ENCODE measurements at regions not wholly inside any gene's neighbourhood (a gene's known extent, or its start where the extent isn't known, plus 50 kb on each side); places are given as distances from the start of the nearest gene placed in this dataset.
"Not testable (repeated sequence)": the region's sequence is repeated elsewhere in the genome, so short reads cannot be mapped to it uniquely, and the experiment has no call there.

DNA sequence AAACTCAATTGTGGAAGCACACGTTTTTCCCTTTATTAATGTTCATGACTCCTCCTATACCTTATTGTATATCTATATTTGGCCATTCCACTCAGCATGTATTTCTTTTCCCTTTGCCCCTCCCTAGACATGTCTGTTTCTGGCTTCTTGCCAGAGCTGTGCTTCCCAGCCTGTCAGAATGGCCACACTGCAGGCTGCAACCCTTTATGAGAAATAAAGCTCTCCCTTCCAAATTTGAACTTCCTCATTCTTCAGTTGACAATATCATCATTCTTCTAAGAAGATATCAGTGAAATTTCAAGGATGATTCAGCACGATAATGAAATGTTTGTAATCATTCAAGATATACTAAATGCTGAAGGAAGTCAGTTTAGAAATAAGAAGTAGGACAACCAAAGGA is 107.6 kb upstream of the PRSS3 start:
- Histone ChIP-seq H3K4me3 (ENCODE audit: low read depth in 1 of 2, low read length in 2 of 2) (no peak overlapping the region), H3K36me3 (ENCODE audit: control insufficient read depth in 1 of 2, insufficient read depth in 2 of 2, low read length in 2 of 2) (no peaks in the 10 kb centered on the region), H3K9me3 (ENCODE audit: control insufficient read depth in 1 of 2, low read length in 2 of 2) (no peaks in the 10 kb centered on the region), H3K27ac (ENCODE audit: low read depth, low read length) (no peak overlapping the region), H3K9ac (ENCODE audit: low read depth in 1 of 2, low read length in 2 of 2) (no peak overlapping the region), H3K4me1 (ENCODE audit: control insufficient read depth in 1 of 2, insufficient read depth in 2 of 2, low read length in 2 of 2) (no peaks in the 10 kb centered on the region), H3K27me3 (ENCODE audit: control insufficient read depth in 1 of 2, insufficient read depth in 2 of 2, low read length in 2 of 2) (no peaks in the 10 kb centered on the region)

DNA sequence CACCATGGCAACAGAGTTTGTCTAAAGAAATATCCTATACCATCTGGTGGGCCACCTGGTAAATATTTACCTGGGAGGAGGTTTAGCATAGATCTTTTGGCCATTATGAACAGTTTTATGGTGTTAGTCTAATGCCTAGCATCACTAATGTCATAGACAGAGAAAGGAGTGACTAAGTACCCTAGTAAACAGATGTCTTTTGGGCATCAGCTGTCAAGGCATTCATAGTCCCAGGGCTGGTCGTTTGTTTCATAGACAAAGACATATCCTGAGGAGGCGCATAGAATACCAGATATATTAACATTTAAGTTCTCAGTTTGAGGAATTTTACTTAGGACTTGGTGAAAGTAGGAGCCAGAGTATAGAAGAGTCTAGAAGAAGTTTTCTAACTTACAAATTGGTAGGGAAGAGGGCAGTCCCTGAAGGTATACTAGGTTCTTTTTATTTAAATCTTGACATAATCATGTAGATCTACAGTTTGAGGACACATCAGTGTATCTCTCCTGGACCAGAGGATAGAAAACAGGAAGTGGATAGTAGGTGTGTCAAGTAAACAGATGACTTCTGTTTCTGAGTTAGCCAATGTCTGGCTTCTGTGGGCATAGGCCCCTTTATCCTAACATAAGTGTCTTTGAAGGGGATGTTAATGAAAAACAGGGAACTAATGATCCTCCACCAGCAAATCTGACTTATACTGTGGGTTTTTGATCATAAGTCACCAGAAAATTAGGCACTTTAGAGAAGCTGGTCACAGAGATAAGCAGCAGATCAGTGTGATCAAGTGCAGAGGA is 105.0 kb upstream of the PRSS3 start:
- Histone ChIP-seq H3K4me1 (ENCODE audit: control insufficient read depth in 1 of 2, insufficient read depth in 2 of 2, low read length in 2 of 2) (no peaks in the 10 kb centered on the region), H3K27ac (ENCODE audit: low read depth, low read length) (no peak overlapping the region), H3K9me3 (ENCODE audit: control insufficient read depth in 1 of 2, low read length in 2 of 2) (no peaks in the 10 kb centered on the region), H3K36me3 (ENCODE audit: control insufficient read depth in 1 of 2, insufficient read depth in 2 of 2, low read length in 2 of 2) (no peaks in the 10 kb centered on the region), H3K9ac (ENCODE audit: low read depth in 1 of 2, low read length in 2 of 2) (no peak overlapping the region), H3K4me3 (ENCODE audit: low read depth in 1 of 2, low read length in 2 of 2) (no peak overlapping the region), H3K27me3 (ENCODE audit: control insufficient read depth in 1 of 2, insufficient read depth in 2 of 2, low read length in 2 of 2) (no peaks in the 10 kb centered on the region)

GRCh38 chr9:33695299-33695698 is 100.1 kb upstream of the PRSS3 start:
- H3K4me3 ChIP-seq (ENCODE audit: low read depth in 1 of 2, low read length in 2 of 2) = no peak overlapping the region
- H3K27ac ChIP-seq (ENCODE audit: low read depth, low read length) = no peak overlapping the region
- no peaks in the 10 kb centered on the region for H3K36me3 ChIP-seq (ENCODE audit: control insufficient read depth in 1 of 2, insufficient read depth in 2 of 2, low read length in 2 of 2)
- peaks cover 0 to 4% of the 10 kb centered on the region in 2 donors for H3K27me3 ChIP-seq (ENCODE audit: control insufficient read depth in 1 of 2, insufficient read depth in 2 of 2, low read length in 2 of 2)
- H3K4me1 ChIP-seq (ENCODE audit: control insufficient read depth in 1 of 2, insufficient read depth in 2 of 2, low read length in 2 of 2) = no peaks in the 10 kb centered on the region
- H3K9ac ChIP-seq (ENCODE audit: low read depth in 1 of 2, low read length in 2 of 2) = no peak overlapping the region
- H3K9me3 ChIP-seq (ENCODE audit: control insufficient read depth in 1 of 2, low read length in 2 of 2) = no peaks in the 10 kb centered on the region

- H3K27ac ChIP-seq (ENCODE audit: low read depth, low read length) = no peak overlapping the region
- peaks cover 0 to 4% of the 10 kb centered on the region in 2 donors for H3K27me3 ChIP-seq (ENCODE audit: control insufficient read depth in 1 of 2, insufficient read depth in 2 of 2, low read length in 2 of 2)
- no peaks in the 10 kb centered on the region for H3K4me1 ChIP-seq (ENCODE audit: control insufficient read depth in 1 of 2, insufficient read depth in 2 of 2, low read length in 2 of 2)
These were observed 99.5 kb upstream of the PRSS3 start for GRCh38 chr9:33695856-33696255.

DNA sequence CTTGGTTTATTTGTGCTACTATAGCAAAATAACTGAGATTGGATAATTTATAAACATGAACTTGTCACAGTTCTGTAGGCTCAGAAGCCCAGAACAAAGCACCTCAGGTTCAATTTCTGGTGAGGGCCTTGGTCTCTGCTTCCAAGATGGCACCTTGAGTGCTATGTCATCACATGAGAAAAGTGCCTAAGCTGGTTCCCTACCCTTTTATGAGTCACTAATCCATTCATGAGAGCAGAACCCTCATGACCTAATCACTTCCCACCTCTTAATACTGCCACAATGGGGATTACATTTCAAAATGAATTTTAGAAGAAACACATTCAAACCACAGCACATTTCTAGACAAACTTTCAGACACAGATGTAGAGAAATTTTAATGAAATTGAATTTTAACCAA is 98.2 kb upstream of the PRSS3 start:
- Histone ChIP-seq H3K36me3 (ENCODE audit: control insufficient read depth in 1 of 2, insufficient read depth in 2 of 2, low read length in 2 of 2) (no peaks in the 10 kb centered on the region), H3K27ac (ENCODE audit: low read depth, low read length) (no peak overlapping the region), H3K4me1 (ENCODE audit: control insufficient read depth in 1 of 2, insufficient read depth in 2 of 2, low read length in 2 of 2) (no peaks in the 10 kb centered on the region), H3K9ac (ENCODE audit: low read depth in 1 of 2, low read length in 2 of 2) (no peak overlapping the region), H3K27me3 (ENCODE audit: control insufficient read depth in 1 of 2, insufficient read depth in 2 of 2, low read length in 2 of 2) (peaks cover 0 to 4% of the 10 kb centered on the region in 2 donors), H3K4me3 (ENCODE audit: low read depth in 1 of 2, low read length in 2 of 2) (no peak overlapping the region), H3K9me3 (ENCODE audit: control insufficient read depth in 1 of 2, low read length in 2 of 2) (no peaks in the 10 kb centered on the region)

More at GRCh38 chr9:33695856-33696255, 99.5 kb upstream of the PRSS3 start:
- Histone ChIP-seq H3K9me3 (ENCODE audit: control insufficient read depth in 1 of 2, low read length in 2 of 2) (no peaks in the 10 kb centered on the region), H3K36me3 (ENCODE audit: control insufficient read depth in 1 of 2, insufficient read depth in 2 of 2, low read length in 2 of 2) (no peaks in the 10 kb centered on the region), H3K4me3 (ENCODE audit: low read depth in 1 of 2, low read length in 2 of 2) (no peak overlapping the region), H3K9ac (ENCODE audit: low read depth in 1 of 2, low read length in 2 of 2) (no peak overlapping the region)

DNA sequence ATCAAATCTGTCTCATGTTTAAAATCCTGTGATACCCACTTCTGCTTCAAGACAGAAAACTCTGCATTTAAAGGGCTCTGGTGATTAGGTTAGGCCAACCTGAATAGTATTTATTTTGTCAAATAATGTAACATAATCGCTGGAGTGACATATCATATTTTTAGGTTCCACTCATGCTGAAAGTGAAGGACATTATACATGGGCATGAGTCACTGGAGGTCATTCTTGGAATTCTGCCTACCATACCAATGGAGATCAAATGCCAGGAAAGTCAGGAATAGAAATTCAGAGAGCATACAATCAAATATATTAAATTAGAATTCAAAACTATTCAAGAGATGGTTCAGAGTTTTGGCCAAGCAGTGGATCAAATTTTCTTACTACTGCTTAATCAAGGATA is 97.1 kb upstream of the PRSS3 start:
- Histone ChIP-seq H3K9ac (ENCODE audit: low read depth in 1 of 2, low read length in 2 of 2) (no peak overlapping the region), H3K4me3 (ENCODE audit: low read depth in 1 of 2, low read length in 2 of 2) (no peak overlapping the region), H3K36me3 (ENCODE audit: control insufficient read depth in 1 of 2, insufficient read depth in 2 of 2, low read length in 2 of 2) (no peaks in the 10 kb centered on the region), H3K27me3 (ENCODE audit: control insufficient read depth in 1 of 2, insufficient read depth in 2 of 2, low read length in 2 of 2) (peaks cover 0 to 4% of the 10 kb centered on the region in 2 donors), H3K9me3 (ENCODE audit: control insufficient read depth in 1 of 2, low read length in 2 of 2) (no peaks in the 10 kb centered on the region), H3K4me1 (ENCODE audit: control insufficient read depth in 1 of 2, insufficient read depth in 2 of 2, low read length in 2 of 2) (no peaks in the 10 kb centered on the region), H3K27ac (ENCODE audit: low read depth, low read length) (no peak overlapping the region)

- not testable (repeated sequence) for H3K36me3 ChIP-seq (ENCODE audit: control insufficient read depth in 1 of 2, insufficient read depth in 2 of 2, low read length in 2 of 2); H3K4me3 ChIP-seq (ENCODE audit: low read depth in 1 of 2, low read length in 2 of 2); H3K27me3 ChIP-seq (ENCODE audit: control insufficient read depth in 1 of 2, insufficient read depth in 2 of 2, low read length in 2 of 2); H3K9ac ChIP-seq (ENCODE audit: low read depth in 1 of 2, low read length in 2 of 2); H3K4me1 ChIP-seq (ENCODE audit: control insufficient read depth in 1 of 2, insufficient read depth in 2 of 2, low read length in 2 of 2); H3K9me3 ChIP-seq (ENCODE audit: control insufficient read depth in 1 of 2, low read length in 2 of 2); H3K27ac ChIP-seq (ENCODE audit: low read depth, low read length)
These were observed 94.4 kb upstream of the PRSS3 start for GRCh38 chr9:33700940-33701339.

GRCh38 chr9:33703430-33704102 is 91.8 kb upstream of the PRSS3 start:
- Histone ChIP-seq H3K27ac (ENCODE audit: low read depth, low read length) (no peak overlapping the region), H3K27me3 (ENCODE audit: control insufficient read depth in 1 of 2, insufficient read depth in 2 of 2, low read length in 2 of 2) (no peaks in the 10 kb centered on the region), H3K36me3 (ENCODE audit: control insufficient read depth in 1 of 2, insufficient read depth in 2 of 2, low read length in 2 of 2) (no peaks in the 10 kb centered on the region), H3K9ac (ENCODE audit: low read depth in 1 of 2, low read length in 2 of 2) (no peak overlapping the region), H3K4me1 (ENCODE audit: control insufficient read depth in 1 of 2, insufficient read depth in 2 of 2, low read length in 2 of 2) (no peaks in the 10 kb centered on the region), H3K9me3 (ENCODE audit: control insufficient read depth in 1 of 2, low read length in 2 of 2) (no peaks in the 10 kb centered on the region), H3K4me3 (ENCODE audit: low read depth in 1 of 2, low read length in 2 of 2) (no peak overlapping the region)

- H3K27me3 ChIP-seq (ENCODE audit: control insufficient read depth in 1 of 2, insufficient read depth in 2 of 2, low read length in 2 of 2); H3K4me1 ChIP-seq (ENCODE audit: control insufficient read depth in 1 of 2, insufficient read depth in 2 of 2, low read length in 2 of 2); H3K4me3 ChIP-seq (ENCODE audit: low read depth in 1 of 2, low read length in 2 of 2); H3K9me3 ChIP-seq (ENCODE audit: control insufficient read depth in 1 of 2, low read length in 2 of 2); H3K27ac ChIP-seq (ENCODE audit: low read depth, low read length); H3K36me3 ChIP-seq (ENCODE audit: control insufficient read depth in 1 of 2, insufficient read depth in 2 of 2, low read length in 2 of 2); H3K9ac ChIP-seq (ENCODE audit: low read depth in 1 of 2, low read length in 2 of 2): not testable (repeated sequence)
These were observed 89.9 kb upstream of the PRSS3 start for GRCh38 chr9:33705440-33705839.

DNA sequence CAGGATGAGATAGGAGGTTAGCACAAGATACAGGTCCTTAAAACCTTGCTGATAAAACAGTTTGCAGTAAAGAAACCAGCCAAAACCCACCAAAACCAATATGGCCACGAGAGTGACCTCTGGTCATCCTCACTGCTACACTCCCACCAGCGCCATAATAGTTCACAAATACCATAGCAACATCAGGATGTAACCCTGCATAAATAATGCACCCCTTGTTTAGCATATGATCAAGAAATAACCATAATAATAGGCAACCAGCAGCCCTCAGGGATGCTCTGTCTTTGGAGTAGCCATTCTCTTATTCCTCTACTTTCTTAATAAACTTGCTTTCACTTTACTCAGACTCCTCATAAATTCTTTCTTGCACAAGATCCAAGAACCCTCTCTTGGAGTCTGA is 86.9 kb upstream of the PRSS3 start:
- H3K4me3 ChIP-seq (ENCODE audit: low read depth in 1 of 2, low read length in 2 of 2) = no peak overlapping the region
- H3K27me3 ChIP-seq (ENCODE audit: control insufficient read depth in 1 of 2, insufficient read depth in 2 of 2, low read length in 2 of 2) = no peaks in the 10 kb centered on the region
- H3K4me1 ChIP-seq (ENCODE audit: control insufficient read depth in 1 of 2, insufficient read depth in 2 of 2, low read length in 2 of 2) = no peaks in the 10 kb centered on the region
- no peaks in the 10 kb centered on the region for H3K9me3 ChIP-seq (ENCODE audit: control insufficient read depth in 1 of 2, low read length in 2 of 2)
- no peak overlapping the region for H3K27ac ChIP-seq (ENCODE audit: low read depth, low read length)
- no peak overlapping the region for H3K9ac ChIP-seq (ENCODE audit: low read depth in 1 of 2, low read length in 2 of 2)
- no peaks in the 10 kb centered on the region for H3K36me3 ChIP-seq (ENCODE audit: control insufficient read depth in 1 of 2, insufficient read depth in 2 of 2, low read length in 2 of 2)

Data from duodenal mucosa (tissue), 2 donors.